Neural progenitor cell (in vitro differentiated cells): ENCODE measurements at regions not wholly inside any gene's neighbourhood (a gene's known extent, or its start where the extent isn't known, plus 50 kb on each side); places are given as distances from the start of the nearest gene placed in this dataset.

Experiments
- DNase-seq: peaks from one replicate; pipeline ENCODE4 v3.0.0-alpha.2; 2016; ENCODE audit warnings: low spot score
- H2AFZ ChIP-seq: fragments of 200-600 bp; sonication (generic); replicated peaks from 2 replicates; pipeline ENCODE4 v1.6.1; 2016; ENCODE audit warnings: antibody characterized with exemption
- H3F3A ChIP-seq: fragments of 200-600 bp; sonication (generic); 2 replicates; pipeline ENCODE4 v1.6.1; 2016; ENCODE audit warnings: antibody characterized with exemption, low read depth
- H3K27ac ChIP-seq: fragments of 200-600 bp; sonication (generic); 2 replicates; pipeline ENCODE4 v1.5.1; 2016; ENCODE audit warnings: mild to moderate bottlenecking
- H3K27me3 ChIP-seq: fragments of 200-600 bp; sonication (generic); 2 replicates; pipeline ENCODE4 v1.6.1; 2016; ENCODE audit warnings: mild to moderate bottlenecking, moderate library complexity
- H3K36me3 ChIP-seq: fragments of 200-600 bp; sonication (generic); 2 replicates; pipeline ENCODE4 v1.5.1; 2016
- H3K4me1 ChIP-seq: fragments of 200-600 bp; sonication (generic); 2 replicates; pipeline ENCODE4 v1.6.1; 2016; ENCODE audit warnings: mixed run types
- H3K4me2 ChIP-seq: fragments of 200-600 bp; sonication (generic); 2 replicates; pipeline ENCODE4 v1.6.1; 2016
- H3K4me3 ChIP-seq: fragments of 200-600 bp; sonication (generic); 2 replicates; pipeline ENCODE4 v1.5.1; 2016
- H3K79me2 ChIP-seq: fragments of 200-600 bp; sonication (generic); 2 replicates; pipeline ENCODE4 v1.6.1; 2016; ENCODE audit warnings: low read depth
- H3K9ac ChIP-seq: fragments of 200-600 bp; sonication (generic); 2 replicates; pipeline ENCODE4 v1.6.1; 2016
- H3K9me3 ChIP-seq: fragments of 200-600 bp; sonication (generic); 2 replicates; pipeline ENCODE4 v1.5.1; 2016; ENCODE audit warnings: low read depth
- H4K20me1 ChIP-seq: fragments of 200-600 bp; sonication (generic); 2 replicates; pipeline ENCODE4 v1.6.1; 2016; ENCODE audit warnings: low read depth
- H3K27ac Mint-ChIP-seq: 3 replicates; pipeline ENCODE4 v1.8.0; 2021; ENCODE audit warnings: mixed read lengths
- H3K27me3 Mint-ChIP-seq: 2 replicates; pipeline ENCODE4 v1.8.0; 2022; ENCODE audit warnings: low read depth, mild to moderate bottlenecking, inconsistent platforms, moderate library complexity, mixed read lengths; ENCODE audit not compliant: insufficient read depth
- H3K36me3 Mint-ChIP-seq: 3 replicates; pipeline ENCODE4 v1.8.0; 2021; ENCODE audit warnings: mixed read lengths
- H3K4me1 Mint-ChIP-seq: 3 replicates; pipeline ENCODE4 v1.8.0; 2021; ENCODE audit warnings: mixed read lengths
- H3K4me3 Mint-ChIP-seq: 3 replicates; pipeline ENCODE4 v1.8.0; 2021; ENCODE audit warnings: mild to moderate bottlenecking, moderate library complexity, mixed read lengths
- H3K9me3 Mint-ChIP-seq: 3 replicates; pipeline ENCODE4 v1.8.0; 2020; ENCODE audit warnings: mixed read lengths
- CTCF ChIP-seq: fragments of 200-600 bp; sonication (generic); IDR thresholded peaks from 2 replicates; pipeline ENCODE4 v1.5.1; 2017; ENCODE audit warnings: antibody characterized with exemption, mild to moderate bottlenecking
- EZH2 ChIP-seq: fragments of 200-600 bp; sonication (generic); IDR thresholded peaks from 2 replicates; pipeline ENCODE4 v1.6.1; 2017; ENCODE audit warnings: antibody characterized with exemption, mild to moderate bottlenecking, moderate library complexity
- EZH2phosphoT487 ChIP-seq: fragments of 200-600 bp; sonication (generic); IDR thresholded peaks from 2 replicates; pipeline ENCODE4 v1.6.1; 2017; ENCODE audit warnings: antibody characterized with exemption

DNA sequence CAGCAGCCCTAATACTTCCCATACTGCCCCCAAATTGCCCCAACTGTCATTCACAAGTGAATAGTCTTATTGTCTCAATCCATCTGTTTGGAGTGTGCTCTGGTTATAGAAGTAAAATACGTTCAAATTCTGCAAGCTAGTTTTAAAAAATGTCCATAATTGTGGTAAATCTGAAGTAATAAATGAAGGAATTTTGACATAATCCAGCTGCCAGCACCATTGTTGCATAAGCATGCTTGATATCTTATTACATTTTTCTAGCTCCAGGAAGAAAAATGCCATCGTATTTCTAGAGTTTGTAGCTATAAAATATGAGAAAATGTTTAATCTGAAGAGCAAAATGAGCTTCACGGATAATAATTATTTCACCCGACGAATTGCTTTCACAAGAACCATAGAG, 664.7 kb downstream of the RFPL4B start:
- DNase-seq: no peak
- H3K9me3 ChIP-seq: no peaks in the 10 kb centered on the region
- no peaks in the 10 kb centered on the region for H3K79me2 ChIP-seq
- Mint-ChIP-seq H3K4me3 (no peak overlapping the region), H3K4me1 (peaks cover 6% of the 10 kb centered on the region), H3K27me3 (no peaks in the 10 kb centered on the region), H3K36me3 (peaks cover 2% of the 10 kb centered on the region), H3K9me3 (no peaks in the 10 kb centered on the region), H3K27ac (no peak overlapping the region)
- no peaks in the 10 kb centered on the region for H3F3A ChIP-seq
- H3K36me3 ChIP-seq: no peaks in the 10 kb centered on the region
- H3K4me2 ChIP-seq: no peak overlapping the region
- H4K20me1 ChIP-seq: no peaks in the 10 kb centered on the region
- no peak overlapping the region for H3K4me3 ChIP-seq
- TF ChIP-seq EZH2phosphoT487 (no peak), CTCF (no peak), EZH2 (no peak)
- no peaks in the 10 kb centered on the region for H3K4me1 ChIP-seq
- H3K27ac ChIP-seq: no peak overlapping the region
- no peaks in the 10 kb centered on the region for H3K27me3 ChIP-seq
- H2AFZ ChIP-seq: no peak overlapping the region
- no peak overlapping the region for H3K9ac ChIP-seq

DNA sequence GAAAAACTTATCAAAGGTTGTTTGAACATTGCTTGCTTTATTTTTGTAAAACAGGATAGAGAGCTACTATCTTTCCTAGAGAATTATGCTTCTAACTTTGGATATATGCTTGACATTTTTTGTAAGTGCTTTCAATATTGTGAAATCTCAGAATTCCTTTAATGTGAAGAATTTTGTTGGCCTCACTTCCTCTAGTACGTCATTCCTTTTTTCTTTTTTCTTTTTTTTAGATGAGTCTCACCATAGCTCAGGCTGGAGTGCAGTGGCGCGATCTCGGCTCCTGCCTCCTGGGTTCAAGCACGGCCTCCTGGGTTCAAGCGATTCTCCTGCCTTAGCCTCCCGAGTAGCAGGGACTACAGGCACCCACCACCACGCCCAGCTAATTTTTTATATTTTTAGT, 668.1 kb downstream of the RFPL4B start:
- no peak overlapping the region for H3K27ac Mint-ChIP-seq
- H3F3A ChIP-seq: no peaks in the 10 kb centered on the region
- no peaks in the 10 kb centered on the region for H3K27me3 Mint-ChIP-seq
- H3K9me3 ChIP-seq: no peaks in the 10 kb centered on the region
- H3K4me3 Mint-ChIP-seq: no peak overlapping the region
- H3K27me3 ChIP-seq: no peaks in the 10 kb centered on the region
- no peak overlapping the region for H3K4me2 ChIP-seq
- no peaks in the 10 kb centered on the region for H3K4me1 ChIP-seq
- H3K36me3 Mint-ChIP-seq: no peaks in the 10 kb centered on the region
- H3K36me3 ChIP-seq: no peaks in the 10 kb centered on the region
- H3K4me1 Mint-ChIP-seq: peaks cover 16% of the 10 kb centered on the region
- no peaks in the 10 kb centered on the region for H4K20me1 ChIP-seq
- no peak overlapping the region for H2AFZ ChIP-seq
- no peaks in the 10 kb centered on the region for H3K79me2 ChIP-seq
- H3K27ac ChIP-seq: no peak overlapping the region
- H3K4me3 ChIP-seq: no peak overlapping the region
- TF ChIP-seq EZH2phosphoT487 (no peak), CTCF (no peak), EZH2 (no peak)
- no peak overlapping the region for H3K9ac ChIP-seq
- DNase-seq: no peak
- H3K9me3 Mint-ChIP-seq: no peaks in the 10 kb centered on the region

DNA sequence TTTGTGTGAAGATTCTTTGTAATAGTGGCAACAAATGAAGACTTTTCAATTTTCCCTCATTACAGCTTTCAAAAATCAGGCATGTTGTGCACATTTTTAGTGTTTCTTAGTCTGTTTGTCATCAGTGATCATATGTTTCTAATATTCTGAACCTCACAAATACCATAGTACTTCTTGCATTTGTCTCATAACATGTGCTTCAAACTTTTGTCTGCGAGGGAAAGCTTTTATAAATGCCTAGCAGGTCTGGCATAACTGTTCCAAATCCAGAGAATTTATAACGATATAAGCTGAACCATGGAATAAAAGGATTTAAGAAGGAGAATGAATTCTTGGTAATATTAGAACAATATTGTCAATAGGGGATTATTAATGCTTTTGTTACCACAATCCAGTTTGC, 670.2 kb downstream of the RFPL4B start:
- Histone ChIP-seq H3K4me1 (no peaks in the 10 kb centered on the region), H3K27ac (no peak overlapping the region), H3K4me3 (no peak overlapping the region), H4K20me1 (no peaks in the 10 kb centered on the region), H3K9ac (no peak overlapping the region), H2AFZ (no peak overlapping the region), H3K9me3 (no peaks in the 10 kb centered on the region), H3K36me3 (no peaks in the 10 kb centered on the region), H3K79me2 (no peaks in the 10 kb centered on the region), H3F3A (no peaks in the 10 kb centered on the region), H3K4me2 (no peak overlapping the region), H3K27me3 (no peaks in the 10 kb centered on the region)
- Mint-ChIP-seq H3K27ac (no peak overlapping the region), H3K27me3 (no peaks in the 10 kb centered on the region), H3K36me3 (no peaks in the 10 kb centered on the region), H3K4me3 (no peak overlapping the region), H3K4me1 (peaks cover 16% of the 10 kb centered on the region), H3K9me3 (no peaks in the 10 kb centered on the region)
- DNase-seq: no peak
- TF ChIP-seq EZH2 (no peak), CTCF (no peak), EZH2phosphoT487 (no peak)
